ENCODE measurements at regions not wholly inside any gene's neighbourhood (a gene's known extent, or its start where the extent isn't known, plus 50 kb on each side); places are given as distances from the start of the nearest gene placed in this dataset.
A peak's percentile ranks its signal among the peaks of the same experiment; 100 is the strongest.
"Not testable (repeated sequence)": the region's sequence is repeated elsewhere in the genome, so short reads cannot be mapped to it uniquely, and the experiment has no call there.

GRCh38 chr1:53399370-53400133, 59.6 kb upstream of the DMRTB1 start:
- not testable (repeated sequence) for DNase-seq

GRCh38 chr1:53400761-53401674, 58.2 kb upstream of the DMRTB1 start:
- DNase-seq, result no peak

GRCh38 chr1:53401813-53402745, 57.1 kb upstream of the DMRTB1 start:
- no peak for DNase-seq

GRCh38 chr1:53402891-53403655, 56.1 kb upstream of the DMRTB1 start:
- DNase-seq, result no peak

- no peak for DNase-seq
Measured at GRCh38 chr1:53405737-53406136, 53.5 kb upstream of the DMRTB1 start.

GRCh38 chr1:53406551-53407235, 52.5 kb upstream of the DMRTB1 start:
- no peak for DNase-seq

- peak; percentile 29 for DNase-seq
Measured at GRCh38 chr1:53408013-53408754, 51.0 kb upstream of the DMRTB1 start.

- DNase-seq, result no peak
Measured at GRCh38 chr1:53408755-53409129, 50.5 kb upstream of the DMRTB1 start.

- DNase-seq, result no peak
Measured at GRCh38 chr1:53409233-53409632, 50.0 kb upstream of the DMRTB1 start.

Data from activated CD4-positive, alpha-beta T cell treated with anti-CD3 and anti-CD28 coated beads, Interleukin-10, Interleukin-2, amounts not matched to agents 100 ng/mL and 50 ng/mL, durations not matched to agents 16 hours and 8 hours (primary cell).